ENCODE measurements at regions not wholly inside any gene's neighbourhood (a gene's known extent, or its start where the extent isn't known, plus 50 kb on each side); places are given as distances from the start of the nearest gene placed in this dataset.

GRCh38 chr15:39330061-39330460, 250.8 kb upstream of the THBS1 start:
- Histone ChIP-seq H3K36me3 (no peaks in the 10 kb centered on the region), H3K27ac (no peak overlapping the region), H3K4me1 (peaks cover 0 to 38% (median 10%) of the 10 kb centered on the region in 4 donors), H3K4me3 (no peak overlapping the region), H3K27me3 (no peaks in the 10 kb centered on the region), H3K9me3 (no peaks in the 10 kb centered on the region)
- no peak for TF ChIP-seq CTCF (IDR thresholded peaks at IDR 0.05)
- DNase-seq = no peak
- intact Hi-C loops (cut with DNase I; ENCODE audit: low total_unique reads) = no loop called here

- DNase-seq = no peak
- no peak for TF ChIP-seq CTCF (IDR thresholded peaks at IDR 0.05)
- no peaks in the 10 kb centered on the region for H3K27me3 ChIP-seq
- peaks cover 0 to 49% (median 12%) of the 10 kb centered on the region in 4 donors for H3K4me1 ChIP-seq
- no peak overlapping the region for H3K27ac ChIP-seq
- no peak overlapping the region for H3K4me3 ChIP-seq
- H3K36me3 ChIP-seq = no peaks in the 10 kb centered on the region
- H3K9me3 ChIP-seq = no peaks in the 10 kb centered on the region
- intact Hi-C loops (cut with DNase I; ENCODE audit: low total_unique reads) = no loop called here
These were observed 249.3 kb upstream of the THBS1 start for GRCh38 chr15:39331584-39331983.

GRCh38 chr15:39332846-39333245, 248.0 kb upstream of the THBS1 start:
- TF ChIP-seq CTCF (IDR thresholded peaks at IDR 0.05) = no peak
- Histone ChIP-seq H3K9me3 (no peaks in the 10 kb centered on the region), H3K4me3 (no peak overlapping the region), H3K27me3 (no peaks in the 10 kb centered on the region), H3K27ac (peak overlapping the region; percentile 34 to 55), H3K4me1 (peaks cover 0 to 49% (median 12%) of the 10 kb centered on the region in 4 donors), H3K36me3 (no peaks in the 10 kb centered on the region)
- no peak for DNase-seq
- intact Hi-C loops (cut with DNase I; ENCODE audit: low total_unique reads) = no loop called here

GRCh38 chr15:39333393-39333792, 247.5 kb upstream of the THBS1 start:
- Histone ChIP-seq H3K4me3 (no peak overlapping the region), H3K9me3 (no peaks in the 10 kb centered on the region), H3K27ac (peak overlapping the region; percentile 34 to 55), H3K36me3 (no peaks in the 10 kb centered on the region), H3K4me1 (peaks cover 0 to 49% (median 12%) of the 10 kb centered on the region in 4 donors), H3K27me3 (no peaks in the 10 kb centered on the region)
- TF ChIP-seq CTCF (IDR thresholded peaks at IDR 0.05) = no peak
- no peak for DNase-seq
- intact Hi-C loops (cut with DNase I; ENCODE audit: low total_unique reads) = no loop called here

- no peak for TF ChIP-seq CTCF (IDR thresholded peaks at IDR 0.05)
- H3K4me3 ChIP-seq = no peak overlapping the region
- no peak for DNase-seq
- no peaks in the 10 kb centered on the region for H3K27me3 ChIP-seq
- no peak overlapping the region for H3K27ac ChIP-seq
- no peaks in the 10 kb centered on the region for H3K36me3 ChIP-seq
- H3K4me1 ChIP-seq = peaks cover 0 to 49% (median 12%) of the 10 kb centered on the region in 4 donors
- H3K9me3 ChIP-seq = no peaks in the 10 kb centered on the region
- intact Hi-C loops (cut with DNase I; ENCODE audit: low total_unique reads) = no loop called here
These were observed 247.0 kb upstream of the THBS1 start for GRCh38 chr15:39333896-39334295.

GRCh38 chr15:39336926-39337325, 244.0 kb upstream of the THBS1 start:
- intact Hi-C loops (cut with DNase I; ENCODE audit: low total_unique reads) = no loop called here
- Histone ChIP-seq H3K4me1 (peaks cover 0 to 42% (median 12%) of the 10 kb centered on the region in 4 donors), H3K36me3 (no peaks in the 10 kb centered on the region), H3K27me3 (no peaks in the 10 kb centered on the region), H3K9me3 (no peaks in the 10 kb centered on the region), H3K4me3 (no peak overlapping the region), H3K27ac (no peak overlapping the region)
- DNase-seq = no peak
- TF ChIP-seq CTCF (IDR thresholded peaks at IDR 0.05) = no peak
